ENCODE measurements at regions not wholly inside any gene's neighbourhood (a gene's known extent, or its start where the extent isn't known, plus 50 kb on each side); places are given as distances from the start of the nearest gene placed in this dataset.
A peak's percentile ranks its signal among the peaks of the same experiment; 100 is the strongest.
"Not testable (repeated sequence)": the region's sequence is repeated elsewhere in the genome, so short reads cannot be mapped to it uniquely, and the experiment has no call there.

DNA sequence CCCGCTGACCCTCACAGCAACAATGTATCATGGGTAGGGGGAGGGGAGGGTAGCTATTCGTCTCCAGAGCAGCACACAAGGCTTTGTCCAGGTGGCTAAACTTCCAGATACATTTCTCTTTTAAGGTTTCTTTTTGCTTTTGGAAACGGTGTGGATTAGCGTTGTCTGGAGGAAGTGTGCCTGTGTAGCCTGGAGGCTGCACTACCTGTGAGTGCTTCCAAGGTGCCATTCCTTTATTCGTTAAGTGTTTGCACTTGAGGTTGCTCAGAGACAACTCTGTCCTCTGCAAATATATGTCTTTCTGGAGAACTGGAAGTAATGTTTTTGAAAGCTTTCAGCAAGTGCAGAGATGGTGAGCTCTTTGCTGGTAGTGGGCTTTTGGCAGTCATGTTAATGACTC, 53.1 kb downstream of the HSFY1 start:
- not testable (repeated sequence) for DNase-seq

DNA sequence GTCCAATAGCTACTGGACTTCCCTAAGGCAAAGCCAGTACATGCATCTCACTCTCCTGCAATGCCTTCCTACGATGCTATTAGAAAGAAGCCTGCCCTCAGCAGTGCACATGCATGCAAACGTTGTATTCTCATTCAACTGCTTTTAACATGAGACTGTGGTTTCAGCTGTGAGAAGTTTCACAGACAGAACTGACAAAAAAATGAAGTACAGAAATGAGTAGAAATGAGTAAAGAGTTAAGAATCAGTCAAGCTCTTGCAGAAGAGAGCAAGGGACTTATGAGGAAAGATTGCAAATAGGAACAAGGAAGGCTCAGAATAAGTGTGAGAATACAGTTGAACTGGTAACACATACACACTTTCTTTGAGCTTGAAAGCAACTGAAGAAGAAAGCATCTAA, 54.8 kb downstream of the HSFY1 start:
- not testable (repeated sequence) for DNase-seq

DNA sequence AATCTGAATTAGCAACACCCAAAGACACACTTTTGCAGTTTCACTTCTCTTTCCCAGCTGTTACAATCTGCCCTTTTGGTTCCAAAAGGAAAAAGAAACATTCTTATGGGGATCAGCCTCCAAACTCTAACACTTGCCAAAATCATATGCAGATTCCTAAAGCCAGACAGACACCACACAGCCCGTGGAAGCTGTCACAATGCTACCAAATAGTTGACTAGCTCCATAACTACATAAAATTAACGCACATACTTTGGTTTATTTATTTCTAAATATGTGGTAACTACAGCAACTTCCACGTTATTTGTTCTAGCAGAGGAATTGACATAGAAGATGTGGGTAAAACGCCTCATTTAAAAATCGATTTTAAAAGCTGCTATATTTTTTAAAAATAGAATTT, 59.7 kb downstream of the HSFY1 start:
- not testable (repeated sequence) for DNase-seq

DNA sequence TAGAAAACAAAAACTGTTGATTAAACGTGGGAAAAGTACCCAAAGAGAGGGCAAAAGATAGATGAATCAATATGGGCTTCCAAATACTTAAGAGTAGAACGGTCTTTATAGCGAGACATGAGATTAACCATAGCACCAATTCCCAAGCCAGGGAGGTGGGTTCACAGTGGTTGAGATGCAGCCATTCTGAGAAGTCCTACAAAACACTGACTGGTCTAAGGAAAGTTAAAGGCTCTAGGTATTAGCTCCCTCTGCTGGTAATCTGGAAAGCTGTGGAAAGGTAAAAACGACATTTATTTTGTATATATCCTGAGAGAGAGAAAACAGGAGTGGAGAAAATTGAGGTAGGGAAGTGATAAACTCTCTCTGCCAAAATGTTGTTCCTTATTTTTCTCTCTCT, 61.7 kb downstream of the HSFY1 start:
- DNase-seq, result not testable (repeated sequence)

DNA sequence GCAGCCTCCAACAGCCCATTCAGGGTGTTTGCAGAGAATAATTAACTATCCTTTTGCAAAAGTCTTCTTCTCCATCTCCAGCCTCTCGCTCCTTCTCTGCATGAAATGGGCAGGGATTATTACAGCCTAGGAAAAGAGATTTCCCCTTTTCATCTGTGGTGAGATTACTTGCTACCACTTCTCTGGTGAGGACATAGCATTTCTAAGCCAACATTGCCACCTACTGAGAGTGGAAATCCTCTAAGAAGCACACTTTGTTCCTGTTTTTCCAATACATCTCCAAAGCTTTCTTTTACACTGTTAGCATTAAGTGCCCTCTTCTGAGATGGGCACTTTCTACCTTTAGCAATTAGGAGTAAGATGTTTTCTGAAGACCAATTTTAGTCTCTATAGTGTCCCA, 69.3 kb downstream of the HSFY1 start:
- not testable (repeated sequence) for DNase-seq

DNA sequence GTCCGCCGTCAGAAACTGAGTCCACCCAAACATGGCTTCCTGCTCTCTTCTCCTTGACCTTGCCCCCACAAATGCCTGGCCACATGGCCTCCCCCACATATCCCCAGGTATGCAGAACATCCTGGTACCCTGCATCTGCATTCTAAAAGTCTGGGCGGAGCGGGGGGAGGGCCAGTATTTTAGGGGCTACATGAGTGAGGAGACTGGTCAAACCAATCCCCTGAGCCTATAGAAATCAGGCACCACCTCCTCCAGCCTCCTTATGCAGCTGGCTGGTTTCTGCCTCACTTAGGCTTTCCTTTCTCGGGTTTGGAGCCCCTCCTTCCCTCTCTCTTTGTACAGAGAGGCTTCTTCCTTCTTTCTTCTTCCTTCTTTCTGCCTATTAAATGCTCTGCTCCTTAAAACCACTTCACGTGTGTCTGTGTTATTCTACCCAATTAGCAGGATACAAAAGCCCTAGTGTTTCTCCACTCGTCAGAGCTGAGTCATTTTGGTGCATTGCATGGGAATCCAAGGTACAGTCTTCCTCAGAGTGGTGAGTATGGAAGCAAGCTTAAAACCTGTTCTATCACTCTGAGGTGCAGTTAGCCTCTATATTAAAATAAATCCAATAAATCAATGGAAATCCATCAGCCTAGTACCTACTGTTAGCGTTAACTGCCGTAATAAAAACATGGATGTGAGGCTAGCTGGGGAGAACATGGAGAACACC, 83.4 kb downstream of the HSFY1 start:
- DNase-seq, result not testable (repeated sequence)

DNA sequence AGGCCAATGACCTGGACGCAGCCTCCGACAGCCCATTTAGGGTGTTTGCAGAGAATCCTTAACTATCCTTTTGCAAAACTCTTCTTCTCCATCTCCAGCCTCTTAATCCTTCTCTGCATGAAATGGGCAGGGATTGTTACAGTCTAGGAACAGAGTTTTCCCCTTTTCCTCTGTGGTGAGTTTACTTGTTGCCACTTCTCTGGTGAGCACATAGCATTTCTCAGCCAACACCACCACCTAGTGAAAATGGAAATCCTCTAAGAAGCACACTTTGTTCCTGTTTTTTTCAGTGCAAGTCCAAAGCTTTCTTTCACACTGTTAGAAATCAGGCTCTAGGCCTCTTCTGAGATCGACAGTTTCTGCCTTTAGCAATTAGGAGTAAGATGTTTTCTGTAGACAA, 84.1 kb downstream of the HSFY1 start:
- not testable (repeated sequence) for DNase-seq

DNA sequence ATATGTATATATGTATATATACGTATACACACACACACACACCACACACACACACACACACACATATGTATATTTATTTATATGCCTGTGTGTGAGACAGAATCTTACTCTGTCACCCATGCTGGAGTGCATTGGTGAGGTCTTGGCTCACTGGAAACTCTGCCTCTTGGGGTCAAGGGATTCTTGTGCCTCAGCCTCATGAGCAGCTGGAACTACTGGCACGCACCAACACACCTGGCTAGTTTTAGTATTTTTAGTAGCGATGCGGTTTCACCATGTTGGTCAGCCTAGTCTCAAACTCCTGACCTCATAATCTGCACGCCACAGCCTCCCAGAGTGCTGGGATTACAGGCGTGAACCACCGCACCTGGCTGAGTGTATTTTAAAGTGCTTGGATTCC, 85.1 kb downstream of the HSFY1 start:
- not testable (repeated sequence) for DNase-seq

DNA sequence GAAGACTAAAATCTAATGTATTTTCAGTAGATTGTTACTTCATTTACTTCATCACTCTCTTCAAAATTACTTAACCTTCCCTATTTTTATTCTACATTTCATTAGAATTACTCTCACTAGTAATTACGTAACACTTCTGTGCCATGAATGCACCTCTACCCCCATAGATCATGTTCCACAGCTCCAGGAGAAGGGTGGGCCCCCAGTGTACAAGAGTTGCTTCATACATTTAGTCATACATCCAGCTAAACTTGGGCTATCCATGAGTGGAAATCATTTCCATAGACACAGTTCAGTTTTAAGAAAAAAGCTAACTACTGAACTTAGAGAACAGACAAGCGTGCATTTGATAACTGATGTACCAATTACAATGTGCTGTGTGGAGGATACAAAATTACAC, 104.2 kb downstream of the HSFY1 start:
- DNase-seq, result no peak

DNA sequence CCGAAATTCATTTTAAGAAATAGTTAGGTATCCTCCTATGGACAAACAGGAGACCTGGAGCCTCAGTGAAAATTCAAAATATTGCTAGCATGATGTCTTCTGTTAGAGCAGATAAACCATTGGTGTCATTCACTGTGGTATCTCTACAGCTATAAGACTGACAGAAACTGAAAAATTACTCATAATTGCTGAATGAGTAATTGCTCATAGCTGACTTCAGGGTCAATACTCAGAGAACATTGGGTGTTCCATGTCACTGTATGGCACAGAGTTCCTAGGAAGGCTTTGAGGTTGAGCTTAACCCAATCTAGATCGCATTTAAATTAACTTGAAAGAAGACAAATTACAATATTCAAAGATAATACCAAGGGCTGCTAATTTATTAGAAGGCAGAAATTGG, 109.0 kb downstream of the HSFY2 start:
- DNase-seq, result no peak

DNA sequence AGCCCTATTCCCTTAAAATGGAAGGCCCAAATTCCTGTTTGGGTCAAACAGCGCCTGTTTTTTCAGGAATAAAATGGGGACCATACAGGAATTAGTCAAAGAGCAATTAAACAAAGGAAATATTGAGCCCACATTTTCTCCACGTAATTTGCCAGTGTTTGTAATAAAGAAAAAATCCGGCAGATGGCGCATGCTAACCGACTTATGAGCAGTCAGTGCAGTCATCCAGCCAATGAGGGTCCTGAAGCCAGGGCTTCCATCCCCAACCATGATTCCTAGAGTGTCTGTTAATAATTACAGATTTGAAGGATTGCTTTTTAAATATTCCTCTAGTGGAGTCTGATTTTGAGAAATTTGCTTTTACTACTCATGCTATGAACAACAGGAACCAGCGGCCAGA, 103.7 kb downstream of the HSFY2 start:
- DNase-seq, result peak; percentile 16

DNA sequence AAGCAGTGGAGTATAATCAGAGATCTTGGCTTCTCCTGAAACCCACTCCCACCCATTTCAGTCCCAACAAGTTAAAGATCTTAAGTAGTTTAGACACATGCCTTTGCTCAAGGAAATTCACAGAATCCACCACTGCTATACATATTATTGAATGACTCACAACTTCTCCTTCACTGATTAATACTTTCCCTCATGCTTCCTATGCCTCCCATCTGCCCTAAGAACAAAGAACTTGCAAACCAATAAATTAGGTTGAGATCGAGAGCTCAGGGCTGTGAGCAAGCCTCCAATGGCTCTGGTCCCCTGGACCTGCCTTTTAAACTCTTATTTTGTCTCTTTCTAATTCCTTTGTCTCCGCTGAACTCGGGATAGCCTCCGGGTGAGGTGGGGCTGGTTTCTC, 101.6 kb downstream of the HSFY2 start:
- DNase-seq, result no peak

DNA sequence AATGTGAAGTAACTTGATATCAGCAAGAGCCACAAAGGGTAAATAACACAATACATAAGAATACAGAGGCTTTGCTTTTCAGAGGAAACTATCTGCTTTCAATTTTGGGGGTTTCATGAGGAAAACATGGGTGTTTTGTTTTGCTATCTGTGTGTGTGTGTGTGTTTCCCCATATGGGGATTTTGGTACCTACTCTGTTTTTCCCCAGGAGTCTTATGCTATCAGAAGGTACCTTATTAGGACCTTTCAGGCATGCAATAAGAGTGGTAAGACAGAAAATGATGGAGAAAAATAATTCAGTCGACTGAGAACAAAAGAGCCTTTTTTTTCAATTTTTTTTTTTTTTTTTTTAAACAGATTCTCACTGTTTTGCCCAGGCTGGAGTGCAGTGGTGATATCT, 87.5 kb downstream of the HSFY2 start:
- DNase-seq, result not testable (repeated sequence)

DNA sequence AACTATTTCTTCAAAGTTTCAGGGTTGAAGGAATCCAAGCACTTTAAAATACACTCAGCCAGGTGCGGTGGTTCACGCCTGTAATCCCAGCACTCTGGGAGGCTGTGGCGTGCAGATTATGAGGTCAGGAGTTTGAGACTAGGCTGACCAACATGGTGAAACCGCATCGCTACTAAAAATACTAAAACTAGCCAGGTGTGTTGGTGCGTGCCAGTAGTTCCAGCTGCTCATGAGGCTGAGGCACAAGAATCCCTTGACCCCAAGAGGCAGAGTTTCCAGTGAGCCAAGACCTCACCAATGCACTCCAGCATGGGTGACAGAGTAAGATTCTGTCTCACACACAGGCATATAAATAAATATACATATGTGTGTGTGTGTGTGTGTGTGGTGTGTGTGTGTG, 85.2 kb downstream of the HSFY2 start:
- not testable (repeated sequence) for DNase-seq

DNA sequence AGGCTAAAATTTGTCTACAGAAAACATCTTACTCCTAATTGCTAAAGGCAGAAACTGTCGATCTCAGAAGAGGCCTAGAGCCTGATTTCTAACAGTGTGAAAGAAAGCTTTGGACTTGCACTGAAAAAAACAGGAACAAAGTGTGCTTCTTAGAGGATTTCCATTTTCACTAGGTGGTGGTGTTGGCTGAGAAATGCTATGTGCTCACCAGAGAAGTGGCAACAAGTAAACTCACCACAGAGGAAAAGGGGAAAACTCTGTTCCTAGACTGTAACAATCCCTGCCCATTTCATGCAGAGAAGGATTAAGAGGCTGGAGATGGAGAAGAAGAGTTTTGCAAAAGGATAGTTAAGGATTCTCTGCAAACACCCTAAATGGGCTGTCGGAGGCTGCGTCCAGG, 84.1 kb downstream of the HSFY2 start:
- not testable (repeated sequence) for DNase-seq

DNA sequence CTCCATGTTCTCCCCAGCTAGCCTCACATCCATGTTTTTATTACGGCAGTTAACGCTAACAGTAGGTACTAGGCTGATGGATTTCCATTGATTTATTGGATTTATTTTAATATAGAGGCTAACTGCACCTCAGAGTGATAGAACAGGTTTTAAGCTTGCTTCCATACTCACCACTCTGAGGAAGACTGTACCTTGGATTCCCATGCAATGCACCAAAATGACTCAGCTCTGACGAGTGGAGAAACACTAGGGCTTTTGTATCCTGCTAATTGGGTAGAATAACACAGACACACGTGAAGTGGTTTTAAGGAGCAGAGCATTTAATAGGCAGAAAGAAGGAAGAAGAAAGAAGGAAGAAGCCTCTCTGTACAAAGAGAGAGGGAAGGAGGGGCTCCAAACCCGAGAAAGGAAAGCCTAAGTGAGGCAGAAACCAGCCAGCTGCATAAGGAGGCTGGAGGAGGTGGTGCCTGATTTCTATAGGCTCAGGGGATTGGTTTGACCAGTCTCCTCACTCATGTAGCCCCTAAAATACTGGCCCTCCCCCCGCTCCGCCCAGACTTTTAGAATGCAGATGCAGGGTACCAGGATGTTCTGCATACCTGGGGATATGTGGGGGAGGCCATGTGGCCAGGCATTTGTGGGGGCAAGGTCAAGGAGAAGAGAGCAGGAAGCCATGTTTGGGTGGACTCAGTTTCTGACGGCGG, 83.5 kb downstream of the HSFY2 start:
- DNase-seq, result not testable (repeated sequence)

DNA sequence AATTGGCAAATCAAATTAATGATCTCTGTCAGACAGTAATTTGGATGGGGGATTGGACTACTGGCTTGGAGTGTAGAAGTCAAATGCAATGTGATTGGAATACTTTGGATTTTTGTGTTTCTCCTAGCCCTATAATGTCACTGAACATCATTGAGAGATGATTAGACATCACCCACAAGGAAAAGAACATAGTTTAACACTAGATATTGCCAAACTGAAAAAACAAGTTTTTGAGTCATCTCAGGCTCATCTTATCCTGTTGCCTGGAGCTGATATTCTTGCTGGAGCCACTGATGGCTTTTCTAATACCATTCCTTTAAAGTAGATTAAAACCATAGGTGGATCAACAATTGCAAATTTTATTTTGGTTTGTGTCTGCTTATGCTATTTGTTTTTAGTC, 76.7 kb downstream of the HSFY2 start:
- DNase-seq, result not testable (repeated sequence)

DNA sequence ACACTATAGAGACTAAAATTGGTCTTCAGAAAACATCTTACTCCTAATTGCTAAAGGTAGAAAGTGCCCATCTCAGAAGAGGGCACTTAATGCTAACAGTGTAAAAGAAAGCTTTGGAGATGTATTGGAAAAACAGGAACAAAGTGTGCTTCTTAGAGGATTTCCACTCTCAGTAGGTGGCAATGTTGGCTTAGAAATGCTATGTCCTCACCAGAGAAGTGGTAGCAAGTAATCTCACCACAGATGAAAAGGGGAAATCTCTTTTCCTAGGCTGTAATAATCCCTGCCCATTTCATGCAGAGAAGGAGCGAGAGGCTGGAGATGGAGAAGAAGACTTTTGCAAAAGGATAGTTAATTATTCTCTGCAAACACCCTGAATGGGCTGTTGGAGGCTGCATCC, 69.3 kb downstream of the HSFY2 start:
- DNase-seq, result not testable (repeated sequence)

DNA sequence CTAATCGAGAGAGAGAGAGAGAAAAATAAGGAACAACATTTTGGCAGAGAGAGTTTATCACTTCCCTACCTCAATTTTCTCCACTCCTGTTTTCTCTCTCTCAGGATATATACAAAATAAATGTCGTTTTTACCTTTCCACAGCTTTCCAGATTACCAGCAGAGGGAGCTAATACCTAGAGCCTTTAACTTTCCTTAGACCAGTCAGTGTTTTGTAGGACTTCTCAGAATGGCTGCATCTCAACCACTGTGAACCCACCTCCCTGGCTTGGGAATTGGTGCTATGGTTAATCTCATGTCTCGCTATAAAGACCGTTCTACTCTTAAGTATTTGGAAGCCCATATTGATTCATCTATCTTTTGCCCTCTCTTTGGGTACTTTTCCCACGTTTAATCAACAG, 61.8 kb downstream of the HSFY2 start:
- not testable (repeated sequence) for DNase-seq

DNA sequence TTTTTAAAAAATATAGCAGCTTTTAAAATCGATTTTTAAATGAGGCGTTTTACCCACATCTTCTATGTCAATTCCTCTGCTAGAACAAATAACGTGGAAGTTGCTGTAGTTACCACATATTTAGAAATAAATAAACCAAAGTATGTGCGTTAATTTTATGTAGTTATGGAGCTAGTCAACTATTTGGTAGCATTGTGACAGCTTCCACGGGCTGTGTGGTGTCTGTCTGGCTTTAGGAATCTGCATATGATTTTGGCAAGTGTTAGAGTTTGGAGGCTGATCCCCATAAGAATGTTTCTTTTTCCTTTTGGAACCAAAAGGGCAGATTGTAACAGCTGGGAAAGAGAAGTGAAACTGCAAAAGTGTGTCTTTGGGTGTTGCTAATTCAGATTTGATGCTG, 59.8 kb downstream of the HSFY2 start:
- not testable (repeated sequence) for DNase-seq

DNA sequence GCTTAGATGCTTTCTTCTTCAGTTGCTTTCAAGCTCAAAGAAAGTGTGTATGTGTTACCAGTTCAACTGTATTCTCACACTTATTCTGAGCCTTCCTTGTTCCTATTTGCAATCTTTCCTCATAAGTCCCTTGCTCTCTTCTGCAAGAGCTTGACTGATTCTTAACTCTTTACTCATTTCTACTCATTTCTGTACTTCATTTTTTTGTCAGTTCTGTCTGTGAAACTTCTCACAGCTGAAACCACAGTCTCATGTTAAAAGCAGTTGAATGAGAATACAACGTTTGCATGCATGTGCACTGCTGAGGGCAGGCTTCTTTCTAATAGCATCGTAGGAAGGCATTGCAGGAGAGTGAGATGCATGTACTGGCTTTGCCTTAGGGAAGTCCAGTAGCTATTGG, 54.8 kb downstream of the HSFY2 start:
- DNase-seq, result not testable (repeated sequence)

DNA sequence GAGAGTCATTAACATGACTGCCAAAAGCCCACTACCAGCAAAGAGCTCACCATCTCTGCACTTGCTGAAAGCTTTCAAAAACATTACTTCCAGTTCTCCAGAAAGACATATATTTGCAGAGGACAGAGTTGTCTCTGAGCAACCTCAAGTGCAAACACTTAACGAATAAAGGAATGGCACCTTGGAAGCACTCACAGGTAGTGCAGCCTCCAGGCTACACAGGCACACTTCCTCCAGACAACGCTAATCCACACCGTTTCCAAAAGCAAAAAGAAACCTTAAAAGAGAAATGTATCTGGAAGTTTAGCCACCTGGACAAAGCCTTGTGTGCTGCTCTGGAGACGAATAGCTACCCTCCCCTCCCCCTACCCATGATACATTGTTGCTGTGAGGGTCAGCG, 53.1 kb downstream of the HSFY2 start:
- DNase-seq, result not testable (repeated sequence)
